GM12864 (cell line): ENCODE measurements at regions not wholly inside any gene's neighbourhood (a gene's known extent, or its start where the extent isn't known, plus 50 kb on each side); places are given as distances from the start of the nearest gene placed in this dataset.

Source experiments
- DNase-seq: peaks from one replicate; pipeline ENCODE4 v3.0.0-alpha.2; 2011; ENCODE audit warnings: low read depth
- H3K4me3 ChIP-seq: 2 replicates; pipeline ENCODE4 v1.5.1; 2011; ENCODE audit warnings: mild to moderate bottlenecking, low read depth, low read length, control low read depth
- TF ChIP-seq, protein P1 (sequence below): IDR thresholded peaks from 2 replicates; pipeline ENCODE4 v1.5.1; 2011; ENCODE audit warnings: low read depth, mild to moderate bottlenecking, moderate library complexity, low read length, control low read depth, inconsistent platforms; ENCODE audit errors: missing control alignments

GRCh38 chr11:45580399-45580798 is 85.0 kb downstream of the CHST1 start:
- no peak overlapping the region for H3K4me3 ChIP-seq
- DNase-seq = no peak
- TF ChIP-seq, protein P1, sequence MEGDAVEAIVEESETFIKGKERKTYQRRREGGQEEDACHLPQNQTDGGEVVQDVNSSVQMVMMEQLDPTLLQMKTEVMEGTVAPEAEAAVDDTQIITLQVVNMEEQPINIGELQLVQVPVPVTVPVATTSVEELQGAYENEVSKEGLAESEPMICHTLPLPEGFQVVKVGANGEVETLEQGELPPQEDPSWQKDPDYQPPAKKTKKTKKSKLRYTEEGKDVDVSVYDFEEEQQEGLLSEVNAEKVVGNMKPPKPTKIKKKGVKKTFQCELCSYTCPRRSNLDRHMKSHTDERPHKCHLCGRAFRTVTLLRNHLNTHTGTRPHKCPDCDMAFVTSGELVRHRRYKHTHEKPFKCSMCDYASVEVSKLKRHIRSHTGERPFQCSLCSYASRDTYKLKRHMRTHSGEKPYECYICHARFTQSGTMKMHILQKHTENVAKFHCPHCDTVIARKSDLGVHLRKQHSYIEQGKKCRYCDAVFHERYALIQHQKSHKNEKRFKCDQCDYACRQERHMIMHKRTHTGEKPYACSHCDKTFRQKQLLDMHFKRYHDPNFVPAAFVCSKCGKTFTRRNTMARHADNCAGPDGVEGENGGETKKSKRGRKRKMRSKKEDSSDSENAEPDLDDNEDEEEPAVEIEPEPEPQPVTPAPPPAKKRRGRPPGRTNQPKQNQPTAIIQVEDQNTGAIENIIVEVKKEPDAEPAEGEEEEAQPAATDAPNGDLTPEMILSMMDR = no peak

GRCh38 chr11:45578316-45578715 is 87.1 kb downstream of the CHST1 start:
- TF ChIP-seq, protein P1 = no peak
- DNase-seq = no peak
- H3K4me3 ChIP-seq = no peak overlapping the region

DNA sequence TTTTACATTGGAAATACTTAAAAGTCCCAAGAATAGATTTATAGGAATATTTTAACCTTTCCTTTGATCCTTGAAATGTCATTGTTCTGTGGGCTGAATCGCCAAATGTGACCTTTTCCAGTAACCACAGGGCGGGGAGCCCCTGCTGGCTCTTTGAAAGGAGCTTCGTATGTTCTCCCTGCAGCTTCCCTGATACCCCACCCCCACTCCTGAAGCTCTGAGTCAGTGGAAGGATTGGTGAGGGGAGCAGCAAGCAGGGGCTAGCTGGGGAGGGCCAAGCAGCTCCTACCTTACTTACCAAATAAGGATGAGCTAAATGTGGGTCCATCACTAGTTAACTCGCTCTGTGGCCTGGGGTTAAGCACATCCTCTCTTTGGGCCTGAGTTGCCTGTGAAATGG is 87.7 kb downstream of the CHST1 start:
- DNase-seq = no peak
- TF ChIP-seq, protein P1 = no peak
- H3K4me3 ChIP-seq = no peak overlapping the region

DNA sequence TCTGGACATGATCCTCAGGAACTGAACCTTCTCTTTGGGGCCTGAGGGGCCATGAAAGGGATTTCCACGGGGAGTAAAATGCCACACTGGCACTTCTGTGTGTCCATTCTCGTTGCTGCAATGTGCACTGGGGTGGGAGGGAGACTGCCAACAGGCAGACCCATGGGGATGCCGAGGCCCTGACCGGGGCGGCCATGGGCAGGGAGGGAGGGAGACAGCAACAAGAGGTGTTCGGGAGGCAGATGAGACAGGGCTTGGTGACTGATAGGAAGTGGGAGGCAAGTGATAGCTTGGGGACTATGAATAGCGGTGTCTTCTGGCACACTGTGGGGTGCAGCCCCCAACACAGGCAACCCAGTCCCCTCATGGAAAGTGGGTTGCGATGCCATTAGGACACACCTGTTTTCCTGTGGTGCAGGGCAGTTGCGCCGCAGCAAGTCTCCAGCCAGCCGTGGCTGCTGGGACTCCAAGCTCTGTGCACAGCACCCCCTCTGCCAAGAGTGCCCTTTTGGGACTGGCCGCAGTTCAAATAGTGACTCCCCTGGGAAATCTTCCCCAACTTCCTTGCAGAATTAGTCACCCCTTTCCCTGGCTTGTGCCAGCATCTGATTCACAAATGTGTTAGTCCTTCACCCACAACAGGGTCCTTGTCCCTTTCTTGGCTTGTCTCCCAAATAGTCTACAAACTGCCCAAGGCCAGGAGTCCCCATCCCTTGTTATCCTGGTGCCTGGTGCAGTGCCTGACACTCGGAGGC is 88.8 kb downstream of the CHST1 start:
- TF ChIP-seq, protein P1 = no peak
- no peak for DNase-seq
- no peak overlapping the region for H3K4me3 ChIP-seq

DNA sequence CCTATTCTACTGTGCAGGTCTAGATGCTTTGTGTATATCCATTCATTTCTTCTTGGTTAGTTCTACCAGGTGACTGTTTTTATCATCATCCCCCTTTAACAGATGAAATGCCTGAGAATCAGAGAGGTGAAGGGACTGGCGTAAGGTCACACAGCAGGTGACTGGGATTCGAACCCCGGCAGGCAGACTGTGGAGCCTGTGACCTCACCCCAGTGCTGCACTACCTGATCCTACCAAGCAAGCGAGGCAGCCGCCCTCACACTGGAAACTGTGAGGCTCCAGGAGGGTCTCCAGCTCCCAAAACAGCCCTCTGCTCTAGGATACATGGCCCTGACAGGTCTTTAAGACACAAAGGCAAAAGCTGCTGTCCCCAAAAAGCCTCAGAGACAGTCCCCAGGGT is 91.7 kb downstream of the CHST1 start:
- no peak overlapping the region for H3K4me3 ChIP-seq
- TF ChIP-seq, protein P1 = no peak
- no peak for DNase-seq

- DNase-seq = no peak
- TF ChIP-seq, protein P1 = no peak
- no peak overlapping the region for H3K4me3 ChIP-seq
Measured at GRCh38 chr11:45572354-45573123, 92.9 kb downstream of the CHST1 start.

DNA sequence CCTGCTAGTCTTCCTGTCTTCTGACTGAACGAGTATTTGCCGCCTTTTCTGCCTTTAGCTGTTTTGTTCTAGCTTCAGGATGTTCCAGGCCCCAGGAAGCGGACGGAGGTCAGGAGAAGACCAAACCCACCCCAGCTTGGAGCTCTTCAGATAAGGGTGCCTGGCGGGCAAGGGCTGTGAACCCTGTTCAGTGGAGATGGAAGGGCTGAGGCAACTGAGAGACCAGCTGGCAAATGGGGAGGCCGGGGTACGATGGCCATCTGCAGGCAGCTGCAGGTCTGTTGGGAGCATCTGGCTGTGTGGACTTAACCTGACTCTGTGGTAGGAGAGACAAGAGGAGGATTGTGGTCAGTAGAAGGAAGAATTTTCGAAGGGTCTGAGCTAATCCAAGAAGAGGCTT is 95.6 kb downstream of the CHST1 start:
- DNase-seq = no peak
- H3K4me3 ChIP-seq = no peak overlapping the region
- TF ChIP-seq, protein P1 = no peak
